ENCODE measurements at regions not wholly inside any gene's neighbourhood (a gene's known extent, or its start where the extent isn't known, plus 50 kb on each side); places are given as distances from the start of the nearest gene placed in this dataset.
"Not testable (repeated sequence)": the region's sequence is repeated elsewhere in the genome, so short reads cannot be mapped to it uniquely, and the experiment has no call there.

DNA sequence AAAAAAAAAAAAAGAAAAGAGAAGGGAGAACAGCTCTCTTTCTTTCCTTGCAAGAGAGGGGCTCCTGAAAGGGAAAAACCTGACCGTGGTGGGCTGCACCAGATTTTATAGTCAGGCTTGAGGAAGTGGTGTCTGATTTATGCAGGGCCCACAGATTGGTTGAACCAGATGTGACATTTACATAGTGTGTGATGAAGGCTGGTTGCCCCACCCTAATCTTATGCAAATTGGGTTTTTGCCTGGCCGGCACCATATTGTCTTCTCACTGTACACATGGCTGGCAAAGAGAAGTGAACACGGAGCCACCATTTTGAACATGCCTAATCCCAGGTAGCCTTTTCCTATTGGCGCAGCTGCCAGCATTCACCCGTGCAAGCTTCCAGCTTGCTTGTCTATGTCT lies 154.4 kb downstream of the OXSM start:
- no peak for DNase-seq (ENCODE audit: extremely low read depth, low read depth, low spot score)

DNA sequence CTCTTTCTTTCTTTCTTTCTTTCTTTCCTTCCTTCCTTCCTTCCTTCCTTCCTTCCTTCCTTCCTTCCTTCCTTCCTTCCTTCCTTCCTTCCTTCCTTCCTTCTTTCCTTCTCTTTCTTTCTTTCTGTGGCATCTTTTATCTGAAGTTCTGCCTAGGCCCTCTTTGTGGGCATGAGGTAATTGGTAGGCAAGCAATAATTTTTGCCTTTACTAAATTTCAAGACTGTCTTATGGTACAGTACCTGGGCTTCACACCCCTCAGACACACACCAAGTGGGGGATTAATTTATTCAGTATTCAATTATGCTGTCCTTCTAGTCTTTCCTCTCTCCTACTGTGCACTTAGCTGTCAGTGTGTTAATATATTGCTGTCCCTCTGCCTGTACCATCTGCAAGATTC lies 155.5 kb downstream of the OXSM start:
- no peak for DNase-seq (ENCODE audit: extremely low read depth, low read depth, low spot score)

DNA sequence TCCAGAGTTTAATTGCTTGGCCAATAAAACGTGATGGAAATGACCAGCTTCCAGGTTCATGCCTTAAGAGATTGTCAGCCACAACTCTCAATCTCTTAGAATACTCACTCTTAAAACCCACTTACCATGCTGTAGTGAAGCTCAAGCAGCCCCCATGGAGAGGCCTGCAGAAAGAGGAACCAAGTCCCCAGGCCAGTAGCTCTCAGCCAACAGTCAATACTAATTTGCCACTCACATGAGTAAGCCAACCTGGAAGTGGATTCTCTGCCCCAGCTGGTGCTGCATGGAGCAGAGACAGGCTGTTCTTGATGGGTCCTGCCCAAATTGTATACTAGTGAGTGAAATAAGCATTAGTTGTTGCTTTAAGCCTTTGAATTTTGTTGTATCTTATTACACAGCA lies 155.9 kb downstream of the OXSM start:
- DNase-seq (ENCODE audit: extremely low read depth, low read depth, low spot score) = no peak

DNA sequence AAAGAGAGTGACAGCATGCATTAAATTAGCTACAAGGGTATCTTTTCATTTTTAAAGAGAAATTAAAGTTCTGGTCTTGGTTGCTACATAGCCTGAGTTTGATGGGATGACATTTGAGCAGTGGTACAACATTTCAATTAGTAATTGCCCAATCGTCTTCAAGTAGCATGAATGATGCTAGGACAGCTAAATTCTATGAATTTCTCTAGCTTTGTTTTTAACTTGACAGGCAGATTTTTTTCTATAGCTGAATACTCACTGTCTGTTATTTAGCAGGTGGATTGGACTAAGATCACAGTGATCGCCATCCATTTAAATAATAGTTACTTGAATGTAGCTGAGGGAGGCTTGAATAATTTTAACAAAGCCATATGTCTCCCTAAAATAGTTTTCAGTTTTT lies 162.2 kb downstream of the OXSM start:
- DNase-seq (ENCODE audit: extremely low read depth, low read depth, low spot score) = no peak

DNA sequence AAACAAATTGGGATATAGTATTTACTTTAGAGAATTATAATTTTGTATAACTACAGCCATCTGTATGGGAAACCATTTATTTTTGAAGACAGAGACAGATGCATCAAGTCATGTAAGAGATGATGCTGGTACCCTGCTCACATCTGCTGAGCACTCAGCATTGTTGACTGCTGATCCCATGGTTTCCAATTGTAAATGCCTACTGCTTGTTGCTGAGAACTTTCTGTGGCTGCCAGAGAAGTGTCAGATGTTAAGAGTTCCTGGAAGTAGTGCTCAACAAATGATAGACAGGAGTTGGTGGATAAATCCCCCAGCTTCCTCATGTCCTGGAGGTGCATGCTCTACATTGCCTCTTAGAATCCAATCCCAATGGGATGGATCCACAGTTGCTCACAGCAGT lies 167.1 kb downstream of the OXSM start:
- DNase-seq (ENCODE audit: extremely low read depth, low read depth, low spot score) = no peak

DNA sequence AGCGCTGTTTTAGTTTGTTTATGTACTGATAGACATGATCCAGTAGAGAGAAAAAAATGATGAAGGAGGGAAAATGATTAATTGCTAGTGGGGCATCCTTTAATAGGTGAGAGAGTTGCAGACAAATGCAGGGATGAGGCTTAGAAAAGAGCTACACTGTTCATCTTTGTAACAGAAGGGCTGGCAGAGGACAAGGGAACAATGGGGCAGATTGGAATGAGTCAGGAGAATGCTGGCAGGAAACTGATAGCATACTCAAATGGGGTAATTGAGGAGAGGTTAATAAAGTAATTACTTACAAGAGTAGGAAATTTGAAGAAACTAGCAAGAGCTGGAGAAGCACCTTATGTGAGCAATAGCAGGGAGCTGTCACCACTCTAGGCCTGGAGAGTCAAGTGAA lies 170.9 kb downstream of the OXSM start:
- DNase-seq (ENCODE audit: extremely low read depth, low read depth, low spot score) = no peak

DNA sequence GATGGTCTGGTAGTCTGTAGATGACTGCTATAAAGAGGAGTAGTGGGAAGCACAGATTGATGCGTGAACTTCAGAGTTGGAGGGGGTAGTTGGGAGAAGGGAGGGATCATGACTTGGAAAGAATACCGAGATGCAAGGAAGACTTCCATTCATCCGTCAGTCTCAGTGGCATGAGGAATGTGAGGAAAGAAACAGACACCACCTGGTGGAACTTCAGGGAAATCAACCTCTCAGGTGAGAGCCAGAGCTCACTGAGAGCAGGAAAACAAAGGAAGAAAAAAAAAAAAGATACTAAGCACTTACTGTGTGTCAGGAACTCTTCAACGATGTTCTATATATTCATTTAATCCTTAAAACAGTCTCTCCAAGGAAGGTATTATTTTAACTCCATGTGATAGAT lies 172.4 kb downstream of the OXSM start:
- DNase-seq (ENCODE audit: extremely low read depth, low read depth, low spot score) = no peak

DNA sequence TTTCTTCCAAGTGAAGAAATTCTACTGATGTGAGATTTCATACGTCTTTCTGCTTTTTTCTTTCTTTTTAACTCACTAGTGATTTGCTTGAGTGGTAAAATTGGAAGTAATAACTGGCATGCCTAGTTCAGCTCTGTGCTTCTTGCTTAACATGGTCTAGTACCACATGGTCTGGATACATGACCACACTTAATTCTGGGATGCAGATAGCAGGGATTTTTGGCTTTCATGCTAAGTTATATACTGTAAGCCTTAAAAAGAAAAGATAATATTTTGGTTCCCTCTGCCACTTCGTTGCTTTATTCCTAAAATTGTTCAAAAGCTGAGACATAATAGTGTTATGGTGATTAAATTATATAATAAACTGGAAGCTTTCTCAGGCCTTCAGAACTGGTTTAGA lies 174.3 kb downstream of the OXSM start:
- DNase-seq (ENCODE audit: extremely low read depth, low read depth, low spot score) = no peak

DNA sequence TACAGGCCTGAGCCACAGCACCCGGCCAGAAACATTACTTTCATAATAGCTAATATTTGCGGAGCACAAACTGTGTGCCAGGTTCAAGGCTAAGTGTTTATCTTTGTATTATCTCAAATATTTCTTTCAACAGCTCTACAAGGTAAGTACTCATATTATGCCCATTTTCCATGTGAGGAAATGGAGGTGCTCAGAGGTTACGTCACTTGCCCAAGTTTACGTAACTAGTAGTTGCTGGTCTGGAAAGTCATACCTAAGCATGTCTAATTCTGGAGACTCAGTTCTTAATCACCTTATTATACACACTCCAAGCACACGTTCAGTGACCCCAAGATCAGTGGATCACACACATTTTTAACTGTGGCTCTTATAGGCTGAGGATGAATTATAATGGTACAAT lies 177.5 kb downstream of the OXSM start:
- no peak for DNase-seq (ENCODE audit: extremely low read depth, low read depth, low spot score)

DNA sequence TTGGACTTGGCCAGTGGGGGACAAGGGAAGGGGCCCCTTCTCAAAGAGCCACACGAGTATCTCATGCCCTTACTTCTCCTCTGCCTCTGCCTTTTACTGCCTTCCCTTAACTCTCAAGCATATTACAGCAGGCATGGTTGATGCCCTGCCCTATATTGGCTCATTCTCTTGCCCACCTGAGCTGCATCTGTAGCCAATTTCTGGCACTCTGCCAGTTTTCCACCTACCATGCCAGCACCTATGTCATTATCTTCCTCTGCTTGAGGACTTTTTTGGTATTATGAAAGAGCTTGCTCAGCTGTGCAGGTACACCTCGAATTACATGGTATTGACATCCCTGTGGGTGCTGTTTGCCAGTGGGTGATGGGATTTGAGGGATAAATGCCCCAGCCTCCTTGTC lies 181.8 kb downstream of the OXSM start:
- no peak for DNase-seq (ENCODE audit: extremely low read depth, low read depth, low spot score)

DNA sequence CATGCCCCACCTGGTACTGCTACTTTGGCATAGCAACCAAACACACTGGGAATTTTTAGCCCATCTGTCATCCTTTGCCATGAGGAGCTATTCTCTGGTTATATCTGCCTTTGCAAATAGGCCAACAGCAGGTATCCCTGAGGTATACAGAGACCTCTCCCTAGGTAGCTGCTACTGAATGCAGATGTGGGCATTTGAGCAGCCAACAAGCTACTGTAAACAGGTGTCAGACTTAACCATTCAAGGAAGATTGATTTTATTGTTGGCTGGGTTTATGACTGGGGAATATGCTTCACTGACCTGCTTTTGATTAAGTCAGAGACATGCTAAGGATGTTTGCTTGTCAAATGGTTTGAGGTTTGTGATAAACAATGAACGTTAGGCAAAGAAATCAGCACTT lies 183.2 kb downstream of the OXSM start:
- no peak for DNase-seq (ENCODE audit: extremely low read depth, low read depth, low spot score)

DNA sequence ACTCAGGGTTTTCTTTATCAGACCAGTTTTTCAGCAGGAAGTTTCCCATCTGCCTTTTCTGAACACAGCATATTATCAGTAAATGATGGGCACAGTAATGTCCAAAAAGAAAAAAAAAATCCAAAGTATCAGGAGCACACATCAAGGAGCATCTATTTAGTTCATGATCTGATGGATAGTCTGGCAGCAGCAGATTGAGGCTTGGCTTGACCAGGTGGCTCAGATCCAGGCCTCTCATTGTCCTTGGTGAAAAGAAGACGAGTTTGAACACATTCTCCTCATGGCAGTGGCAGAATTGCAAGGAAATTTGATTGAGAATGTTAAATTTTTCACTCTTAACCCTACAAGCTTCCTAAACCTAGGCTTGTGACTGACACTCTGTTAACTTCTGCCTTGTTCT lies 192.9 kb downstream of the OXSM start:
- DNase-seq (ENCODE audit: extremely low read depth, low read depth, low spot score) = no peak

DNA sequence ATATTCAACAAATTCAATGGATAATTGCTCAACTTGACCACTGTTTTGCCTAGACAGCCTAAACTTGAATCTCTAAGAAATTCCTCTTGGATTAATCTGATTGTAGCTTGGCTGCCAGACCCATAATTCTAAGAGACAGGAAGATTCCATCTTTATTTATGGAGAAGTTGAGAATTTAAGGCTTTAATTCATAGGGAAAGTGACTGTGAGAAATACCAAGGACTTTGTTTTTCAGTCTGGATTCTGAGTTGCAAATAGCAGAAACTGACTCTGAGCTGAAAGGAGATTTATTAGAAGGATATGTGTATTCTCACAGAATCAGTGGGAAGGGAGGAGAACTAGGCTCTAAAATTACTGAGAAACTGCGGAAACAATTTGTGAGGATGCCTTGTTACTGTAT lies 195.7 kb downstream of the OXSM start:
- DNase-seq (ENCODE audit: extremely low read depth, low read depth, low spot score) = no peak

DNA sequence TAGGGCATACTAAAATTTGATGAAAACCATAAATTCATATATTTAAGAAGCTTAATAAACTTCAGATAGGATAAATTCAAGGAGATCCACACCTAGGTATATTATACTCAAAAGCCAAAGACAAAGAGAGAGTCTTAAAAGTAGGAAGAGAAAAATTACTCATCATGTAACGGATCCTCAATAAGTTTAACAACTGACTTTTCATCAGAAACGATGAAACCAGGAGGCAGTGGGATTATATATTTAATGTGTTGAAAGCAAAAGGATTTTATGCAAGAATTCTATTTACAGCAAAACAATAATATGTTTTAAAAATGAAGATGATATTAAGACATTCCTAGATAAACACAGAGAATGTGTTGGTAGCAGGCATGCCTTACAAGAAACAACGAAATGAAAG lies 202.7 kb downstream of the OXSM start:
- DNase-seq (ENCODE audit: extremely low read depth, low read depth, low spot score) = no peak

DNA sequence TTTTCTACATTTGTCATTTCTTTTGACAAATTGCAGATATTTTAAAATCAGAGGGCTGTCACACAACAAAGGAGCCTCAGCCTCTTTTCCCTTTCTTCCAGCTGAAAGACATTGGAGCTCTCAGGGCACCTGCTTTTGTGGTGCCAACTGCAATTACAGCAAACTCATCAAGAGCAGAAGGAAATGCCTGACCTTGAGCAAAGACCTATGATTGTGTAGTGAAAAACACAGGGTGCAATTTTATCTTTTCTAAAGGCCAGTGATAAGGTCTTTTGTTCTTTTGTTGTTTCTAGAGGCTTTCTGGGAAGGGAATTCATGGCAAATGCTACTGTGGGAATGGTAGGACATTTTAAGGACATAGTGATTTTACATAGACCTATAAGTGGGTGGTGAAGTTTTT lies 214.3 kb downstream of the OXSM start:
- DNase-seq (ENCODE audit: extremely low read depth, low read depth, low spot score) = no peak

DNA sequence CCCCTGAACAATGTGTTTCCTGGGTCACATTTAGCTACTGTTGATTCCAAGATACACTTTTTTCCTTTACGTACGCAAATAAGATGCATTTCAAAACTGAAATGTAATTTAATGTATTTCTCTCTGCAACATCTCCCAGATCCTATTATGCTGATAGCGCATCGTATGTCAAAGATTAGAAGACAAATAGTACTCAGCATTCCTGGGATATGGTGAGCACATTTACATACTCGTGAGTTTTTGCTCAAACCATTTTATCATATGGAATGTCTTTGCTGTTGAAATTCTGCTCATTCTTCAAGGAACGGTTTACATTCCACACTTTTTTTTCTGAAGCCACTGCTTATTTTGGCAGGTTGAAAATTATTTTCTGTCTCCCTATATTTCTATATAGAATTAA lies 221.4 kb downstream of the OXSM start:
- DNase-seq (ENCODE audit: extremely low read depth, low read depth, low spot score) = no peak

DNA sequence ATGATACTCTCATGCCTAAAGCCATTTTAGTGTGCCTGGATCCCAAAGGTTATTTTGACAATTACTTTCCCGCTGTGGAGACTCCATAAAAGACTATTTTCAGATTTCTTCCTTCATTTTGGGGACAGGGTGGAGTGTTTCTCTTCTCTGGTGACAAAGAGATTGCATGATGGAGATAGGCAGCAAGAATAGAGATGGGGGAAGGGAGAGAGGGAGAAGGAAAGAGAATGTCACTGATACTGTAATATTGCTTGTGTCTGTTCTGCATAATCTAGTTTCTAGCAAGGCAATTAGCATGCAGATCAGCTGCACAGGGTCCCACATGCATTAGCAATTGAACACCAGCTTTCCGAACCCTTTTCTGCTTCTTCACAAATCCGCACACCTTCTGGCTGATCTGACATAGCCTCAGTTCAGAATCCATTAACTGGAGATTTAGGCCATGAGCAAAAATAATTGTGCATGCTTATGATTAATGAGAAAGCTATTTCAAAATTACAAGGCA lies 222.4 kb downstream of the OXSM start:
- no peak for DNase-seq (ENCODE audit: extremely low read depth, low read depth, low spot score)

DNA sequence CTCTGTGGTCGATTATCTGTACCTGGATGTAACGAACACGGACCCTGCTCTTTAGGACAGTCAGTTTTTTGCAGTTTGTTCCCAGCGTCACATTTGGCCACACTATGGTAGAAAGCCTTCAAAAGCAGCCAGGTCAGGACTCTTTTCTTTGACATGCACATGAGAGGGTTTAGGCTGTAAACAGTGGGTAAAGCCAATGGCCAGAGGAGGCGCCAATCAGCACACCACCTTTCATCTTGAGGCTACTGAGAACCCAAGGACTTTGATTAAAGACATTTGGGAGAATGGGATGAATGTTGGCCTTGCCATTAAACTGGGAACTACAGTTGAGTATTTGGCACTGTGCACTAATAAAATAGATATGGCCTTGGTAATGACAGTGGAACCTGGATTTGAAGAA lies 225.9 kb downstream of the OXSM start:
- DNase-seq (ENCODE audit: extremely low read depth, low read depth, low spot score) = no peak

DNA sequence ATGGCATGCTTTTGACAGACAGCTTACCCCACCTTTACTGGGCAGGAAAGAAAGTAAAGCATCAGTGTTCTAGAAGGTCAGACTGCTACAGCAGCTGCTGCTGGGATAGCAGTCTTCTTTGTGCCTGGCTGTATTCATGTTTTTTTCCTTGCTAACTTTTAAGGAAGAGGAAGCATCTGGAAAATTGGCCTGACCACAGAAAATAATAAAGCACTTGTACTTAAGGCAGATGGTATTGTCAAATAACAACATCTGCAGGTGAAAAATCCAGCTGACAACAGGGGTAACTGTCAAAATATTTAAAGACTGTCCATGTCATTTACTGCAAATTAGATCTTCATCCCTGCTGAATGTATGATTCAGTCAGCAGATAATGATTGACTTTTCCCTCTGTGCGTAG lies 229.0 kb downstream of the OXSM start:
- no peak for DNase-seq (ENCODE audit: extremely low read depth, low read depth, low spot score)

DNA sequence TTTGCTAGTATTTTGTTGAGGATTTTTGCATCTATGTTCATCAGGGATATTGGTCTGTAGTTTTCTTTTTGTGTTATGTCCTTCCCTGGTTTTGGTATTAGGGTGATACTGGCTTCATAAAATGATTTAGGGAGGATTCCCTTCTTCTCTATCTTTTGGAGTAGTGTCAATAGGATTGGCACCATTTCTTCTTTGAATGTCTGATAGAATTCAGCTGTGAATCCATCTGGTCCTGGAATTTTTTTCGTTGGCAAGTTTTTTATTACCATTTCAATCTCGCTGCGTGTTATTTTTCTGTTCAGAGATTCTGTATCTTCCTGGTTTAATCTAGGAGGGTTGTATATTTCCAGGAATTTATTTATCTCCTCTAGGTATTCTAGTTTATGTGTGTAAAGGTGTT lies 234.3 kb downstream of the OXSM start:
- not testable (repeated sequence) for DNase-seq (ENCODE audit: extremely low read depth, low read depth, low spot score)

DNA sequence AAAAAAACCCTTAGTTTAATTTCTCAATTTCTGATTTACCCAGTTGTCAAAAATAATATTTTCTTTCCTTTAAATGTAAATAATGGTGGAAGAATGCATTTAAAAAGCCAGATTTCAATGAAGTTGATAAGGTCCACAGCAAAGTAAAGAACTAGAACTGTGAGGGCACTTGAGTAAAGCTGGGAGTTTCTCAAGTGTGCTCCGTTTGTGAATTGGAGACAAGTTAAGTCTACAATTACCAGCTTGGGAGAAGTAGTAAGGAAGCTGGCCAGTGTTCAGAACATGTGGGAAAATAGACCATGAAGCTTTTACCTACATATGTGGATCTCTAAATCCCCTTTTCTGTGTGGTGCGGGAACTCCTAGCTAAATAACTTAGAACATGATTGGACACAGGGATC lies 239.4 kb downstream of the OXSM start:
- DNase-seq (ENCODE audit: extremely low read depth, low read depth, low spot score) = no peak

DNA sequence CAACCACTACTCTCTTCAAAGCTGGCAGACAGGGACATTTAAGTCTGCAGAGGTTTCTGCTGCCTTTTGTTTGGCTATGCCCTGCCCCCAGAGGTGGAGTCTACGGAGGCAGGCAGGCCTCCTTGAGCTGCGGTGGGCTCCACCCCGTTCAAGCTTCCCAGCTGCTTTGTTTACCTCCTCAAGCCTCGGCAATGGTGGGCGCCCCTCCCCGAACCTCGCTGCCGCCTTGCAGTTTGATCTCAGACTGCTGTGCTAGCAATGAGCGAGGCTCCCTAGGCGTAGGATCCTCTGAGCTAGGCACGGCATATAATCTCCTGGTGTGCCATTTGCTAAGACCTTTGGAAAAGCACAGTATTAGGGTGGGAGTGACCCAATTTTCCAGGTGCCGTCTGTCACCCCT lies 252.2 kb downstream of the OXSM start:
- DNase-seq (ENCODE audit: extremely low read depth, low read depth, low spot score) = not testable (repeated sequence)

DNA sequence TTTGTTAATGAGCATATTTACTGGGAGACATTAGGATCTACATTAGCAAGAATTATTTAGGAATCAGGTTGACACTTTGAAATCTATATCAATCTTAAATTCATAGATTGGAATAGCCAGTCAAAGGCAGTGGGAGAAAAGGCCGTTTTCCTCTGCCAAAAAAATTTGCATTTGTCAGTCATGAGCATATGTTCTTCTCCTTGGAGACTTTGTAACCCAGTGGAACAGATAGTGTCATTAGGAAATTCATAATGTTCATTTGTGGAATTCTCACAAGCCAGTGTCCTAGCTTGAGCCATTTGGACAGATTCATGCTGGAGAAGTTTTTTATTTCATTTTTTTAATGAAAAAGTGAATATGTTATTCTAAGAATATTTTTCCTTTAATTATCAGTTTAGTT lies 260.1 kb downstream of the OXSM start:
- DNase-seq (ENCODE audit: extremely low read depth, low read depth, low spot score) = no peak

DNA sequence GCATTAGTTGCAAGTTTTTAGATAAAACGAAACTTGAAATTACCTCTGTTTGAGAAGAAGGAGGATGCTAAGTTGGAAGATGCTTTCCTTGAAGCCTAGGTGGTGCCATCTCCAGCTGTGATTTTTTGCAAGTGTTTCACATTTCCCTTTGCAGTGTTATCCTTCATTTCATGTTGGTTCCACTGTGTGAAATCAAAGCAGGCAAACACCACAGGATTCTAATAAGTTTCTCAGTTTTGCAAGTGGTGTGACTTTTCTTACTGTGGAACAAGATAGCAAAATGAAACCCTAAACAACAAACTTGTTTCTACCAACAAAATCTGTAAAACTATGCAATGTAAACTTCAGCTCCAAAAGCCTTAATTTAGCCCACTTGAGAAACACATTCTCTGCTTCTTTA lies 260.9 kb downstream of the OXSM start:
- no peak for DNase-seq (ENCODE audit: extremely low read depth, low read depth, low spot score)

All from glomerular endothelial cell (primary cell).